PC-3 (cell line): ENCODE measurements at regions not wholly inside any gene's neighbourhood (a gene's known extent, or its start where the extent isn't known, plus 50 kb on each side); places are given as distances from the start of the nearest gene placed in this dataset.

ENCODE experiments used
- CTCF ChIP-seq: fragments of 300-600 bp; sonication (generic); conservative IDR thresholded peaks from 2 replicates; pipeline ENCODE4 v1.5.1; 2017; ENCODE audit warnings: antibody characterized with exemption, low read depth, mild to moderate bottlenecking, low read length
- EZH2 ChIP-seq: fragments of 300-600 bp; sonication (generic); IDR thresholded peaks from one replicate; pipeline ENCODE4 v1.6.1; 2017; ENCODE audit warnings: antibody characterized with exemption, mild to moderate bottlenecking, low read length; ENCODE audit not compliant: unreplicated experiment

GRCh38 chr10:113341138-113341537 lies 211.7 kb upstream of the HABP2 start:
- TF ChIP-seq CTCF (no peak), EZH2 (no peak)
